ENCODE measurements at regions not wholly inside any gene's neighbourhood (a gene's known extent, or its start where the extent isn't known, plus 50 kb on each side); places are given as distances from the start of the nearest gene placed in this dataset.

GRCh38 chr15:77540312-77541060 lies 92.2 kb downstream of the LINGO1 start:
- Histone ChIP-seq H2AFZ (no peak overlapping the region), H3K4me3 (no peak overlapping the region), H3K9me2 (replicated peaks; ENCODE audit: insufficient read depth) (no peaks in the 10 kb centered on the region), H3K36me3 (replicated peaks; ENCODE audit: insufficient read depth, low read depth) (no peaks in the 10 kb centered on the region), H3K27ac (no peak overlapping the region), H3K4me2 (no peak overlapping the region), H3K27me3 (no peaks in the 10 kb centered on the region), H3K4me1 (ENCODE audit: insufficient read depth) (peaks cover 20% of the 10 kb centered on the region), H3K79me2 (no peaks in the 10 kb centered on the region), H3K9me3 (ENCODE audit: low read depth) (no peaks in the 10 kb centered on the region), H4K20me1 (ENCODE audit: insufficient read depth, poor library complexity, severe bottlenecking) (no peaks in the 10 kb centered on the region)
- WGBS (ENCODE audit: low lambda C conversion rate, missing lambda C conversion rate), result 88% methylated on average over 13 of the region's 13 CpGs
- no peak for DNase-seq (ENCODE audit: low spot score)
- TF ChIP-seq CTCF (IDR thresholded peaks at IDR 0.05; ENCODE audit: poor library complexity) (no peak), EZH2phosphoT487 (IDR thresholded peaks at IDR 0.05; ENCODE audit: low read depth, severe bottlenecking, unreplicated experiment) (no peak), EZH2 (IDR thresholded peaks at IDR 0.05; ENCODE audit: borderline replicate concordance) (no peak)

GRCh38 chr15:77538793-77539497 lies 93.8 kb downstream of the LINGO1 start:
- H4K20me1 ChIP-seq (ENCODE audit: insufficient read depth, poor library complexity, severe bottlenecking), result no peaks in the 10 kb centered on the region
- no peak for DNase-seq (ENCODE audit: low spot score)
- 82% methylated on average over 5 of the region's 5 CpGs for WGBS (ENCODE audit: low lambda C conversion rate, missing lambda C conversion rate)
- no peak overlapping the region for H3K4me2 ChIP-seq
- TF ChIP-seq CTCF (IDR thresholded peaks at IDR 0.05; ENCODE audit: poor library complexity) (no peak), EZH2 (IDR thresholded peaks at IDR 0.05; ENCODE audit: borderline replicate concordance) (no peak), EZH2phosphoT487 (IDR thresholded peaks at IDR 0.05; ENCODE audit: low read depth, severe bottlenecking, unreplicated experiment) (no peak)
- no peaks in the 10 kb centered on the region for H3K27me3 ChIP-seq
- H2AFZ ChIP-seq, result no peak overlapping the region
- H3K9me2 ChIP-seq (replicated peaks; ENCODE audit: insufficient read depth), result no peaks in the 10 kb centered on the region
- H3K4me3 ChIP-seq, result no peak overlapping the region
- no peak overlapping the region for H3K27ac ChIP-seq
- H3K79me2 ChIP-seq, result no peaks in the 10 kb centered on the region
- no peaks in the 10 kb centered on the region for H3K9me3 ChIP-seq (ENCODE audit: low read depth)
- H3K36me3 ChIP-seq (replicated peaks; ENCODE audit: insufficient read depth, low read depth), result no peaks in the 10 kb centered on the region
- peaks cover 20% of the 10 kb centered on the region for H3K4me1 ChIP-seq (ENCODE audit: insufficient read depth)

GRCh38 chr15:77538027-77538451 lies 94.7 kb downstream of the LINGO1 start:
- Histone ChIP-seq H4K20me1 (ENCODE audit: insufficient read depth, poor library complexity, severe bottlenecking) (no peaks in the 10 kb centered on the region), H3K27me3 (no peaks in the 10 kb centered on the region), H3K4me2 (no peak overlapping the region), H3K36me3 (replicated peaks; ENCODE audit: insufficient read depth, low read depth) (no peaks in the 10 kb centered on the region), H3K27ac (no peak overlapping the region), H3K9me3 (ENCODE audit: low read depth) (no peaks in the 10 kb centered on the region), H3K79me2 (no peaks in the 10 kb centered on the region), H3K4me1 (ENCODE audit: insufficient read depth) (peaks cover 16% of the 10 kb centered on the region), H3K4me3 (no peak overlapping the region), H2AFZ (no peak overlapping the region), H3K9me2 (replicated peaks; ENCODE audit: insufficient read depth) (no peaks in the 10 kb centered on the region)
- DNase-seq (ENCODE audit: low spot score), result no peak
- TF ChIP-seq CTCF (IDR thresholded peaks at IDR 0.05; ENCODE audit: poor library complexity), result no peak
- WGBS (ENCODE audit: low lambda C conversion rate, missing lambda C conversion rate), result 74% methylated on average over 7 of the region's 7 CpGs

Data from hepatocyte (in vitro differentiated cells).